AG08395 (cell line): ENCODE measurements at regions not wholly inside any gene's neighbourhood (a gene's known extent, or its start where the extent isn't known, plus 50 kb on each side); places are given as distances from the start of the nearest gene placed in this dataset.
"Not testable (repeated sequence)": the region's sequence is repeated elsewhere in the genome, so short reads cannot be mapped to it uniquely, and the experiment has no call there.

Experiments used
- DNase-seq: peaks from one replicate; pipeline ENCODE4 v3.0.0; 2012; ENCODE audit warnings: mixed read lengths, low spot score

- no peak for DNase-seq
Measured at GRCh38 chr18:1488957-1489356, 584.3 kb downstream of the ADCYAP1 start.

GRCh38 chr18:1495387-1495786, 590.7 kb downstream of the ADCYAP1 start:
- DNase-seq = no peak

- DNase-seq = no peak
Measured at GRCh38 chr18:1496096-1496495, 591.4 kb downstream of the ADCYAP1 start.

GRCh38 chr18:1498216-1498615, 593.5 kb downstream of the ADCYAP1 start:
- DNase-seq = no peak

- DNase-seq = no peak
Measured at GRCh38 chr18:1499265-1499664, 594.6 kb downstream of the ADCYAP1 start.

- DNase-seq = no peak
Measured at GRCh38 chr18:1503847-1504246, 599.2 kb downstream of the ADCYAP1 start.

GRCh38 chr18:1505856-1506255, 601.2 kb downstream of the ADCYAP1 start:
- DNase-seq = no peak

GRCh38 chr18:1510542-1511179, 606.0 kb downstream of the ADCYAP1 start:
- no peak for DNase-seq

GRCh38 chr18:1511619-1512311, 607.1 kb downstream of the ADCYAP1 start:
- no peak for DNase-seq

- no peak for DNase-seq
Measured at GRCh38 chr18:1513519-1513918, 608.8 kb downstream of the ADCYAP1 start.

- DNase-seq = not testable (repeated sequence)
Measured at GRCh38 chr18:1521588-1522248, 617.0 kb downstream of the ADCYAP1 start.

- DNase-seq = no peak
Measured at GRCh38 chr18:1522249-1522615, 617.6 kb downstream of the ADCYAP1 start.

- DNase-seq = no peak
Measured at GRCh38 chr18:1526991-1527390, 622.3 kb downstream of the ADCYAP1 start.

- DNase-seq = no peak
Measured at GRCh38 chr18:1527805-1528204, 623.1 kb downstream of the ADCYAP1 start.

GRCh38 chr18:1528447-1528846, 623.8 kb downstream of the ADCYAP1 start:
- DNase-seq = no peak

- no peak for DNase-seq
Measured at GRCh38 chr18:1528964-1529509, 624.4 kb downstream of the ADCYAP1 start.

GRCh38 chr18:1530650-1531049, 626.0 kb downstream of the ADCYAP1 start:
- no peak for DNase-seq

GRCh38 chr18:1539276-1539675, 634.6 kb downstream of the ADCYAP1 start:
- no peak for DNase-seq

GRCh38 chr18:1541478-1541877, 636.8 kb downstream of the ADCYAP1 start:
- DNase-seq = no peak

- no peak for DNase-seq
Measured at GRCh38 chr18:1542230-1542774, 637.6 kb downstream of the ADCYAP1 start.

- no peak for DNase-seq
Measured at GRCh38 chr18:1544016-1544415, 639.3 kb downstream of the ADCYAP1 start.

GRCh38 chr18:1557711-1558110, 653.0 kb downstream of the ADCYAP1 start:
- DNase-seq = not testable (repeated sequence)

- no peak for DNase-seq
Measured at GRCh38 chr18:1559563-1559962, 654.9 kb downstream of the ADCYAP1 start.
